ENCODE measurements at regions not wholly inside any gene's neighbourhood (a gene's known extent, or its start where the extent isn't known, plus 50 kb on each side); places are given as distances from the start of the nearest gene placed in this dataset.
"Not testable (repeated sequence)": the region's sequence is repeated elsewhere in the genome, so short reads cannot be mapped to it uniquely, and the experiment has no call there.

DNA sequence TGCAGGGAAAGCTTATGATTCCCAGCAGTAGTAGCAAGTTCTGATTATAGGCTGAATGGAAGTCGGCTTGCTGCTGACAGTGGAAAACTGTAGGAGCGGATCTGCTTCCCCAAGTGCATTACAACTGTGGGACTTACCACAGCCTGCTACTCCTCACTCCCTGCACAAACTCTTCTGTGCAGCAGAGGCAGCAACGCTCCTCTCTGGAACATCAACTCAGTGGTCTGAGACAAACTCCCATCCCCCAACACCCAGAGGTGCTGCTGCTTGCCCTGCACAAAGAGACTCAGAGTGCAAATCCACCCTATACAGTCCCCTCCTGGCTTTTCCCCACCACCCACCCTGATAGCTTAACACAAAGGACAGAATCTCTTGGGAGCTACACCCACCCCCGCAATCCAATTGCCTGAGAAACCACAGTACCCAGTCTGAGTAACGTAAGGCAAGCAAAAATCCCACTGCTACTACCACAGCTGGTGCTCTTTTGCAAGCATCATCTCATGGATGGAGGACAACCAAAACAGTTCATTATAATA is 1455.2 kb downstream of the AMY1C start:
- no peak for DNase-seq (ENCODE audit: low spot score)
- H3K27me3 Mint-ChIP-seq (ENCODE audit: low read depth): no peaks in the 10 kb centered on the region
- no peaks in the 10 kb centered on the region for H3K4me1 Mint-ChIP-seq (ENCODE audit: low read depth)
- no peak overlapping the region for H3K27ac Mint-ChIP-seq
- H3K4me3 Mint-ChIP-seq: no peak overlapping the region
- H3K9me3 Mint-ChIP-seq: peaks cover 28% of the 10 kb centered on the region
- H3K36me3 Mint-ChIP-seq (ENCODE audit: low read depth): no peaks in the 10 kb centered on the region

DNA sequence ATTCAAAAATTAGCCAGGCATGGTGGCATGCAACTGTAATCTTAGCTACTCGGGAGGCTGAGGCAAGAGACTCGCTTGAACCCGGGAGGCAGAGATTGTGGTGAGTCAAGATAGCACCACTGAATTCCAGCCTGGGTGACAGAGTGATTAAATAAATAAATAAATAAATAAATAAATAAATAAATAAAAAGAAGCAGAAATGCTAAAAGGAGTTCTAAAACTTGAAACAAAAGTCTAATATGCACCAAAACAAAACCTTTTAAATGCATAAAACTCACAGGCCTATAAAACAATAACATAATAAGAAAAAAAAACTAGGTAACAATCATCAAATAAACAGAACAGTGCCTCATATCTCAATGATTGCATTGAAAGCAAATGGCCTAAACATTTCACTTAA is 1458.9 kb downstream of the AMY1C start:
- Mint-ChIP-seq H3K4me3 (no peak overlapping the region), H3K4me1 (ENCODE audit: low read depth) (no peaks in the 10 kb centered on the region), H3K9me3 (peaks cover 53% of the 10 kb centered on the region), H3K27ac (no peak overlapping the region), H3K36me3 (ENCODE audit: low read depth) (no peaks in the 10 kb centered on the region), H3K27me3 (ENCODE audit: low read depth) (no peaks in the 10 kb centered on the region)
- no peak for DNase-seq (ENCODE audit: low spot score)

DNA sequence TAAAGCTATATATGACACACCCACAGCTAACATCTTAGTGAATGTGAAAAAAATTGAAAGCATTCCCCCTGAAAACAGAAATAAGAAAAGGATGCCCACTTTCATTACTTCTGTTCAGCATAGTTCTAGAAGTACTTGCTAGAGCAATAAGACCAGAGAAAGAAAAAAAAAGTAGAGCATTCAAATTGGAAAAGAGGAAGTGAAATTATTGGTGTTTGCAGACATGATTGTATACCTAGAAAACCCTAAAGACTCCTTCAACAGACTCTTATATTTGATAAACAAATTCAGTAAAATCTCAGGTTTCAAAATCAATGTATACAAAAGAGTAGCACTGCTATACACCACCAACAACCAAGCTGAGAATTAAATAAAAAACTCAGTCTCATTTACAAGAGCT is 1461.0 kb downstream of the AMY1C start:
- H3K36me3 Mint-ChIP-seq (ENCODE audit: low read depth): no peaks in the 10 kb centered on the region
- DNase-seq (ENCODE audit: low spot score): no peak
- no peak overlapping the region for H3K27ac Mint-ChIP-seq
- no peaks in the 10 kb centered on the region for H3K4me1 Mint-ChIP-seq (ENCODE audit: low read depth)
- H3K4me3 Mint-ChIP-seq: no peak overlapping the region
- H3K9me3 Mint-ChIP-seq: peaks cover 53% of the 10 kb centered on the region
- H3K27me3 Mint-ChIP-seq (ENCODE audit: low read depth): no peaks in the 10 kb centered on the region

DNA sequence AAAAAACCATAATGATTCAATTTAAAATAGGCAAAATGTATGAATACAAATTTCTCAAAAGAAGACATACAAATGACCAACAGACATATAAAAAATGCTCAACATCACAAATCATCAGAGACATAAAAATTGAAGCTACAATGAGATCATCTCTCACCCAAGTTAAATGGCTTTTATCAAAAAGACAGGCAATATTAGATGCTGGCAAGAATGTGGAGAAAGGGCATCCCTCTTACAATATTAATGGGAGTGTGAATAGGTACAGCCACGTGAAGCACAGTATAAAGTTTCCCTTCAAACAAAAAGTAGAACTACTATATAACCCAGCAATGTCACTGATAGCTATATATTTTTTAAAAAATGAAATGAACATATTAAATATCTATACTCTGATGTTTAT is 1481.7 kb downstream of the AMY1C start:
- Mint-ChIP-seq H3K9me3 (peaks cover 32% of the 10 kb centered on the region), H3K36me3 (ENCODE audit: low read depth) (no peaks in the 10 kb centered on the region), H3K27ac (no peak overlapping the region), H3K4me1 (ENCODE audit: low read depth) (no peaks in the 10 kb centered on the region), H3K27me3 (ENCODE audit: low read depth) (no peaks in the 10 kb centered on the region), H3K4me3 (no peak overlapping the region)
- no peak for DNase-seq (ENCODE audit: low spot score)

DNA sequence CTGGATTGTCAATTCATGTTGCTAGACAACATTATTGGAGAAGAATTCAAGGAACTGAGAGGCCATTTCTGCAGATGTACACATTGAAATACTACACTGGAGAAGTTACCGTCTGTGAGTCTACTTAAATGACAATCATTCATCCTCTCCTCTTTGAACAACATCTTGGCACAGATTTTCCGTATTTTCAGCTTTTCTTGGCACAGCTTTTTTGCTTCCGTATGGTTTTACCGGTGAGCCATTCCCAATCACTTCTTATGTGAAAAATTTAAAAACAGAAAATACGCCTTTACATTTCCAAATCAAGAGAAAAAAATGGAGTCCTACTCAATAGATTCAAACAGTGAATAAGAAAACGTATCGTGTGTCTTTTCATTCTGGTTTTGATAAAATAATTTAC is 1493.7 kb downstream of the AMY1C start:
- Mint-ChIP-seq H3K4me3 (no peak overlapping the region), H3K4me1 (ENCODE audit: low read depth) (no peaks in the 10 kb centered on the region), H3K9me3 (peaks cover 37% of the 10 kb centered on the region), H3K27me3 (ENCODE audit: low read depth) (no peaks in the 10 kb centered on the region), H3K27ac (no peak overlapping the region), H3K36me3 (ENCODE audit: low read depth) (no peaks in the 10 kb centered on the region)
- no peak for DNase-seq (ENCODE audit: low spot score)

DNA sequence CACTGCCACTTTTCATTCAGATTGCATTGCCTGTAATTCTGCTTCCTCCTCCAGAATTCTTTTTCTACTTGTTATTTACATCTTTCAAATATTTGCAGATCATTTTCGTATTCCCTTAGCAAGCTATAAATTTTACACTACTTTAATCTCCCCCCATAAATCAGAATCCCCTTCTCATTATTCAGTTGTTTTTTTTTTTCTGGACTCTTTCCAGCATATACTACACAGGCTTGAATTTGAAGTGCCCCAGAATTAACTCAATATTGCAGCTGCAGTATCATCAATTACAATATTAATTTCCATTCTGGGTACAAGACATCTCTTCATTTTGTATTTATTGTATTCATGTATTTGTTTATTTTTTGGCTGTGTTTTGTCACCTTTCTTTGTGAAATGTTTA is 1494.3 kb downstream of the AMY1C start:
- no peak overlapping the region for H3K4me3 Mint-ChIP-seq

DNA sequence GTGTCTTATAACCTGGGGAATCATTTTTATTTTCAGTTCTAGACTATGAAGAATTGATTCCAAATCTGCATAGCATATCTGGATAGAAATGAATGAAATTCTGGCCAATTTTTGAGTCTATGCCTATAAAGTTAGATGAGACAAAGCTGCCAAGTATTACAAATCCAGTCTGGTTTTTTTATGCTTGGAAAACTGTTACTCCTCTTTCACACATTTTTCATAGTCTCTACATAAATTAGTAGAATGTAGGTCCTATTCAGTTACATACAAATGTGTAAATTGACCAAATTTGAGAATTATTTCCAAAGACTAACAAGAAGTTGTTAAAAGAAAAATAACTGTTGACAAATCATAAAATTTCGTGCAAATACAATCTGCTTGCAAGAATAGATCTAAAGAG is 1505.2 kb downstream of the AMY1C start:
- Mint-ChIP-seq H3K4me3 (no peak overlapping the region), H3K36me3 (ENCODE audit: low read depth) (no peaks in the 10 kb centered on the region), H3K9me3 (peaks cover 53% of the 10 kb centered on the region), H3K4me1 (ENCODE audit: low read depth) (no peaks in the 10 kb centered on the region), H3K27me3 (ENCODE audit: low read depth) (no peaks in the 10 kb centered on the region), H3K27ac (no peak overlapping the region)
- no peak for DNase-seq (ENCODE audit: low spot score)

More for the DNA sequence above, 1494.3 kb downstream of the AMY1C start:
- Mint-ChIP-seq H3K36me3 (ENCODE audit: low read depth) (no peaks in the 10 kb centered on the region), H3K9me3 (peaks cover 39% of the 10 kb centered on the region), H3K27ac (no peak overlapping the region), H3K4me1 (ENCODE audit: low read depth) (no peaks in the 10 kb centered on the region), H3K27me3 (ENCODE audit: low read depth) (no peaks in the 10 kb centered on the region)
- DNase-seq (ENCODE audit: low spot score): no peak

DNA sequence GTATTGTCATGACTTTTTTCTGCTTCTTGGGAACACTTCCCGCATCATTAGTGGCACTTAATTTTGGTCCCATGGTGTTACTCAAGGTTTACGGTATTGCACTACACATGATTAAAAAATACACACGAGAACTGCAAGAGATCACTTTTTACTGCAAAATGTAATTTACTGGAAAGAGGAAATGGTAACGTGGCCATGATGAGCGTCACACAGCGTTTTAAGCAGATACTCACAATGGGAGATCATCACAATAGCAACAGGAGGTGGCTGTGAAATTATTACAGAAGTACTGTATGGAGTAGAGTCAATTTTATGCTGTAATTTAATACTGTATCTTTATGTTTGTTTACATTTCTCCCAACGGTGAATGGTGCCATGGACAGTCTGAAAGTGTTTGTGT is 1510.3 kb downstream of the AMY1C start:
- Mint-ChIP-seq H3K27me3 (ENCODE audit: low read depth) (no peaks in the 10 kb centered on the region), H3K4me3 (no peak overlapping the region), H3K36me3 (ENCODE audit: low read depth) (no peaks in the 10 kb centered on the region), H3K4me1 (ENCODE audit: low read depth) (no peaks in the 10 kb centered on the region), H3K27ac (no peak overlapping the region), H3K9me3 (peaks cover 55% of the 10 kb centered on the region)
- no peak for DNase-seq (ENCODE audit: low spot score)

DNA sequence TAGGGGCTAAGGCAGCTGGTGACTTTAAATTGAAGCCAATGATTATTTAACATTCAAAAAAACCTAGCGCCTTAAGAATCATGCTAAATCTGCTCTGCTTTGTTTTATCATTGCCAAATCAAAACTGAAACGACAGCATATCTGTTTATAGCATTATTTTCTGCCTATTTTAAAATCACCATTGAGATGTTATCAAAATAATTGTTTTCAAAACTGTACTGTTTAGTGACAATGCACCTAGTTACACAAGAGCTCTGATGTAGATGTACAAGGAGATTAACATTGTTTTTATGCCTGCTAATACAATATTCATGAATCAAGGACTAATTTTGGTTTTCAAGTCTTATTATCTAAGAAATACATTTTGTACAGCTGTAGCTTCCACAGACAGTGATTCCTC is 1521.3 kb downstream of the AMY1C start:
- no peaks in the 10 kb centered on the region for H3K27me3 Mint-ChIP-seq (ENCODE audit: low read depth)
- H3K36me3 Mint-ChIP-seq (ENCODE audit: low read depth): no peaks in the 10 kb centered on the region
- no peak overlapping the region for H3K4me3 Mint-ChIP-seq
- peaks cover 43% of the 10 kb centered on the region for H3K9me3 Mint-ChIP-seq
- H3K27ac Mint-ChIP-seq: no peak overlapping the region
- H3K4me1 Mint-ChIP-seq (ENCODE audit: low read depth): no peaks in the 10 kb centered on the region
- DNase-seq (ENCODE audit: low spot score): no peak

DNA sequence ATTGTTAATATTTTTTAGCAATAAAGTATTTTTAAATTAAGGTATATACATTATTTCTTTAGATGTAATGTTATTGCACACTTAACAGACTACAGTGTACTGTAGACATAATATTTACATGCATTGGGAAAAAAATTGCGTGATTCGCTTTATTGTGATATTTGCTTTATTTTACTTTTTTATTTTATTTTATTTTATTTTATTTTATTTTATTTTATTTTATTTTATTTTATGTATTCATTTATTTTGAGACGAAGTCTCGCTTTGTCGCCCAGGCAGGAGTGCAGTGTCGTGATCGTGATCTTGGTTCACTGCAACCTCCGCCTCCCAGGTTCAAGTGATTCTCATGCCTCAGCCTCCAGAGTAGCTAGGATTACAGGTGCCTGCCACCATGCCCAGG is 1522.7 kb downstream of the AMY1C start:
- H3K27ac Mint-ChIP-seq; DNase-seq (ENCODE audit: low spot score); H3K4me1 Mint-ChIP-seq (ENCODE audit: low read depth); H3K27me3 Mint-ChIP-seq (ENCODE audit: low read depth); H3K4me3 Mint-ChIP-seq; H3K36me3 Mint-ChIP-seq (ENCODE audit: low read depth): not testable (repeated sequence)
- peaks cover 38% of the 10 kb centered on the region for H3K9me3 Mint-ChIP-seq

DNA sequence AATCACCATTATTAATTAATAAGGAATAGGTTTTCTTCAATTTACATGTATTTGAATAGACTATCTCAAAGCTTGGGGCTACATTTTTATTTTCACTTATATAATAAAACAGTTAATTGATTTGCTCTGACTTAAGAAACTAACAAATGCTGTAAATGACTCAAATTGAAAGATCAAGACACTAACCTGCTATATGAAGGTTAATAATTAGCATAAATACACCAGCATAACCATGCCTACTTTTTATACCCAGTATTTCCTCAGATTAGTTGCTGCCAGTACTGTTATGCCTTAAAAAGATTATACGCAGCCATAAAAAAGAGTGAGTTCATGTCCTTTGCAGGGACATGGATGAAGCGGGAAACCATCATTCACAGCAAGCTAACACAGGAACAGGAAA is 1545.1 kb downstream of the AMY1C start:
- H3K27ac Mint-ChIP-seq: no peak overlapping the region
- no peak for DNase-seq (ENCODE audit: low spot score)
- H3K4me3 Mint-ChIP-seq: no peak overlapping the region
- no peaks in the 10 kb centered on the region for H3K27me3 Mint-ChIP-seq (ENCODE audit: low read depth)
- peaks cover 28% of the 10 kb centered on the region for H3K9me3 Mint-ChIP-seq
- no peaks in the 10 kb centered on the region for H3K36me3 Mint-ChIP-seq (ENCODE audit: low read depth)
- no peaks in the 10 kb centered on the region for H3K4me1 Mint-ChIP-seq (ENCODE audit: low read depth)

DNA sequence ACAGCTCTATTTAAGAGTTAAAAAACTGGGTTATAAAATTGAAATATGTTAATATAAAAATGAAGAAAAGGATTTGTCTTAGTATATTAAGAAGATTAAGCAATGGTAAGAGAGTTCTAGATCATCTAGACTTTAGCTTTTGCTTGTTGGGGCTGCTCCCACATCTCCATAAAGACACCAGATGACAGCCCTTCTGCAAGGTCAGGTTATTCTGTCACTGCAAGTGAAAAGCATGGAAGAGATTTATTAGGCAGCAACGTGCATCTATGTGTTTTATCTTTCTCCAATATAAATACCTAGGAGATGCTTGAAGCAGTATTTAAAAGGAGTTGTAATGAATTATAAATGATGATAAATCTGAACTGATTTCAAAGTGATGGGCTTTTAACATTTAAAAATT is 1560.4 kb downstream of the AMY1C start:
- no peaks in the 10 kb centered on the region for H3K36me3 Mint-ChIP-seq (ENCODE audit: low read depth)
- H3K9me3 Mint-ChIP-seq: peaks cover 22% of the 10 kb centered on the region
- no peak for DNase-seq (ENCODE audit: low spot score)
- no peak overlapping the region for H3K4me3 Mint-ChIP-seq
- no peaks in the 10 kb centered on the region for H3K27me3 Mint-ChIP-seq (ENCODE audit: low read depth)
- H3K27ac Mint-ChIP-seq: no peak overlapping the region
- H3K4me1 Mint-ChIP-seq (ENCODE audit: low read depth): no peaks in the 10 kb centered on the region

DNA sequence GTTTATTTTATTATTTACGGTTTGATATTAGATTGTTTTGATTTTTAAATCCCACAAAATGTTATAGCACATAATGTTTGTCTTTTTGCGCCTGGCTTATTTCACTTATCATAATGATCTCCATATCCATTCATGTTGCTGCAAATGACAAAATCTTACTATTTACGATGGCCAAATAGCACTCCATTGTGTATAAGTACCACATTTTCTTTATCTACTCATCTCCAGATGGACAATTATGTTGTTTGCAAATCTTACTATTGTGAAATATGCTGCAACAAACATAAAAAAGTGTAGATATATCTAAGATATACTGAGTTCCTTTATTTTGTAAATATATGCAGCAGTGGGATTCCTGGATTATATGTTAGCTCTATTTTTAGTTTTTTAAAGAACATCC is 1568.3 kb downstream of the AMY1C start:
- Mint-ChIP-seq H3K27ac (no peak overlapping the region), H3K4me3 (no peak overlapping the region), H3K9me3 (peaks cover 36% of the 10 kb centered on the region), H3K4me1 (ENCODE audit: low read depth) (no peaks in the 10 kb centered on the region), H3K36me3 (ENCODE audit: low read depth) (no peaks in the 10 kb centered on the region), H3K27me3 (ENCODE audit: low read depth) (no peaks in the 10 kb centered on the region)
- no peak for DNase-seq (ENCODE audit: low spot score)

DNA sequence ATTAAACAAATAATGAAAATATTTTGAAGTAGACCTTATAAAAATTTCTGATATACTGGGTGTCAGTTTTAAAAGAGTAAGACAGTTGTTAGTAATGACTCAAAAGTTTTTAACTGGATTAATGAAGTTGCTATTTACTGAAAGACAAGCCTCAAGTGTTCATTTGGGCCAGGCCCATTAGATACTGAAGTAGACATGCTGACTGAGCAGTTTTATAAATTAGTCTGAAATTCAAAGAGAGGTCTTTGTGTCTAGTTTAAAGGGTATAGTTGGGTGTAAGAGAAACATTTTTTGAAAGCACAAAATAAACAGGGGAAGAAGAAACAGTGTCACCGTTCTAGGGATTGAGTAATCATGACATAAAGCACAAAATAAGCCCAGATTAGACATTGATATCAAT is 1577.2 kb downstream of the AMY1C start:
- Mint-ChIP-seq H3K4me1 (ENCODE audit: low read depth) (no peaks in the 10 kb centered on the region), H3K4me3 (no peak overlapping the region), H3K27me3 (ENCODE audit: low read depth) (no peaks in the 10 kb centered on the region), H3K9me3 (peaks cover 49% of the 10 kb centered on the region), H3K36me3 (ENCODE audit: low read depth) (no peaks in the 10 kb centered on the region), H3K27ac (no peak overlapping the region)
- DNase-seq (ENCODE audit: low spot score): no peak

DNA sequence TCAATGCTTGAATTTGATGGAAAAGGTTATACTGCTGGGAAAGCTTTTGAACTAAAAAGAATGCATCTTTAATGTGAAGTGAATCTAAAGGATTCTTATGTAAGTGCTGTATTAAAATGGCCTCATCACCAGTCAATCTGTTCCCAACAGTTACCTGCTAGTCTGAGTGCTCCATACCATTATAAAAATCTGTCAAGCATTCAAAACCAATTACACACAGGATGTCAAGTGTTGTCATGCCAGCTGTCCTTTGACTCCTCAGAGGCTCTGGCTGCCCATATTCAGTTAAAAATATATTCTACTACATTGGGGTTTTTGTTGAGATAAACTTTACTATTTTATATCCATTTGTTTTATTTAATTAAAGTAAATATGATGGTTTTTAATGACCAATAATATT is 1587.7 kb downstream of the AMY1C start:
- no peaks in the 10 kb centered on the region for H3K27me3 Mint-ChIP-seq (ENCODE audit: low read depth)
- H3K36me3 Mint-ChIP-seq (ENCODE audit: low read depth): no peaks in the 10 kb centered on the region
- H3K4me1 Mint-ChIP-seq (ENCODE audit: low read depth): no peaks in the 10 kb centered on the region
- H3K9me3 Mint-ChIP-seq: peaks cover 25% of the 10 kb centered on the region
- H3K4me3 Mint-ChIP-seq: no peak overlapping the region
- DNase-seq (ENCODE audit: low spot score): no peak
- H3K27ac Mint-ChIP-seq: no peak overlapping the region

All from T-helper 2 cell treated with Interferon-gamma antibody and Interleukin-4, amounts not matched to agents 5 μg/mL and 100 μg/mL, for 36 hours (primary cell).